Prostate gland (tissue), 2 donors: ENCODE measurements at regions not wholly inside any gene's neighbourhood (a gene's known extent, or its start where the extent isn't known, plus 50 kb on each side); places are given as distances from the start of the nearest gene placed in this dataset.

Experiments
- DNase-seq: peaks from one replicate; pipeline ENCODE4 v3.0.0-alpha.2; 2019; ENCODE audit warnings: low spot score
- H3K27ac ChIP-seq, 2 donors: fragments of 200-600 bp; sonication (generic); 2 replicates each; pipeline ENCODE4 v1.5.1; 2017 to 2019
- H3K27me3 ChIP-seq: fragments of 200-600 bp; sonication (generic); replicated peaks from 2 replicates; pipeline ENCODE4 v1.5.1; 2019; ENCODE audit not compliant: insufficient read depth
- H3K36me3 ChIP-seq, 2 donors: fragments of 200-600 bp; sonication (generic); 1 replicate in 1 of 2; 2 replicates in 1 of 2; pipeline versions ENCODE4 v1.5.1 to v1.8.1; 2017 to 2019
- H3K4me1 ChIP-seq: fragments of 200-600 bp; sonication (generic); replicated peaks from 2 replicates; pipeline ENCODE4 v1.5.1; 2019
- H3K4me3 ChIP-seq, 2 donors: fragments of 200-600 bp; sonication (generic); 2 replicates each; pipeline ENCODE4 v1.5.1; 2017 to 2019
- H3K9me3 ChIP-seq: fragments of 200-600 bp; sonication (generic); 2 replicates; pipeline ENCODE4 v1.5.1; 2017
- CTCF ChIP-seq, 4 experiments: fragments of 200-600 bp in 2 of 4; fragments of 450-650 bp in 2 of 4; sonication (generic) in 2 of 4; IDR thresholded peaks; 1 replicate in 3 of 4; 2 replicates in 1 of 4; pipeline ENCODE4 v1.5.1; 2016 to 2019; ENCODE audit warnings: antibody characterized with exemption in 4 of 4, mild to moderate bottlenecking in 2 of 4, moderate library complexity in 2 of 4
- POLR2A ChIP-seq: fragments of 450-650 bp; IDR thresholded peaks from one replicate; pipeline ENCODE4 v1.6.1; 2016; ENCODE audit warnings: antibody characterized with exemption, mild to moderate bottlenecking
- POLR2AphosphoS5 ChIP-seq: sonication (generic); formaldehyde crosslinking; IDR thresholded peaks from one replicate; pipeline ENCODE4 v1.6.1; 2017; ENCODE audit warnings: antibody characterized with exemption
- WGBS: methylation state at CpG from one replicate; pipeline ENCODE4 v1.1.5; 2018; 5-methylcytosine and 5-hydroxymethylcytosine counted together
- intact Hi-C: fragments of 100-400 bp; cut with DNase I; formaldehyde crosslinking; loops from one replicate; pipeline ENCODE4 v1.14.2; 2022

- intact Hi-C loops: no loop called here
- Histone ChIP-seq H3K36me3 (no peaks in the 10 kb centered on the region), H3K4me3 (no peak overlapping the region), H3K27me3 (no peaks in the 10 kb centered on the region), H3K4me1 (no peaks in the 10 kb centered on the region), H3K9me3 (no peaks in the 10 kb centered on the region), H3K27ac (no peak overlapping the region)
- DNase-seq: no peak
- WGBS: 67% methylated on average over 1 of the region's 1 CpG
- TF ChIP-seq POLR2A (no peak), POLR2AphosphoS5 (no peak), CTCF (IDR thresholded peaks at IDR 0.05) (no peak)
These were observed 534.1 kb upstream of the SGCD start for GRCh38 chr5:155792873-155793272.

DNA sequence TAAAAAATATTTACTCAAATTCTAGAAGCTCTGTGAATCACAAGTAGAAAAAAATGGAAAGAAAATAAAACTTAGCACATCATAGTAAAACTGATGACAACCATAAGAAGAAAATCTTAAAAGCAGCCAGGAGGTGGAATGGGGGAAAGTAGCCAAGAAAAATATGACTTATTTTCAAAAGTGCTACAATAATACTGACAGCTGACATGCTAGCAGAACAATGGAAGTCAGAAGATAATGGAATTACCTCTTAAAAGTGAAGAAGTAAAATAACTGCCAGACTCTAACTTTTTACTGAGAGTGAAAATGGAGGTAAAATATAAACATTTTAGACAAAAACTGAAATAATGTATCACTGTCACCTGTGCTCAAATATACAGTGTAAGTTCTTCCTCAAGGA lies 532.2 kb upstream of the SGCD start:
- no peaks in the 10 kb centered on the region for H3K36me3 ChIP-seq
- intact Hi-C loops: no loop called here
- H3K4me1 ChIP-seq: no peaks in the 10 kb centered on the region
- no peaks in the 10 kb centered on the region for H3K9me3 ChIP-seq
- H3K27ac ChIP-seq: no peak overlapping the region
- no peak for DNase-seq
- H3K27me3 ChIP-seq: no peaks in the 10 kb centered on the region
- no peak overlapping the region for H3K4me3 ChIP-seq
- TF ChIP-seq CTCF (IDR thresholded peaks at IDR 0.05) (no peak), POLR2AphosphoS5 (no peak), POLR2A (no peak)

DNA sequence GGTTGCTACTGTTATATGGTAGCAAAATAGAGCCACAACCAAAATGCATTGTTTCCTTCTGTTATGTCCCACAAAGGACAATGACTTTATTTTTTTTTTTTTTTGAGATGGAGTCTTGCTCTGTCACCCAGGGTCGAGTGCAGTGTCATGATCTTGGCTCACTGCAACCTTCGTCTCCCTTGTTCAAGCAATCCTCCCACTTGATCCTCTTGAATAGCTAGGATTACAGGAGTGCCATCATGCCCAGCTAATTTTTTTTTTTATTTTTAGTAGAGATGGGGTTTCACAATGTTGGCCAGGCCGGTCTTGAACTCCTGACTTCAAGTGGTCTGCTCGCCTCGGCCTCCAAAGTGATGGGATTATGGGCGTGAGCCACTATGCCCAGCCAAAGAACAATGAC lies 527.7 kb upstream of the SGCD start:
- H3K36me3 ChIP-seq: no peaks in the 10 kb centered on the region
- H3K4me3 ChIP-seq: no peak overlapping the region
- no peaks in the 10 kb centered on the region for H3K9me3 ChIP-seq
- H3K4me1 ChIP-seq: no peaks in the 10 kb centered on the region
- no peak for TF ChIP-seq POLR2A
- TF ChIP-seq CTCF (IDR thresholded peaks at IDR 0.05): no peak
- no peak for TF ChIP-seq POLR2AphosphoS5
- no peak overlapping the region for H3K27ac ChIP-seq
- intact Hi-C loops: no loop called here
- H3K27me3 ChIP-seq: no peaks in the 10 kb centered on the region
- WGBS: 86% methylated on average over 6 of the region's 6 CpGs
- no peak for DNase-seq

DNA sequence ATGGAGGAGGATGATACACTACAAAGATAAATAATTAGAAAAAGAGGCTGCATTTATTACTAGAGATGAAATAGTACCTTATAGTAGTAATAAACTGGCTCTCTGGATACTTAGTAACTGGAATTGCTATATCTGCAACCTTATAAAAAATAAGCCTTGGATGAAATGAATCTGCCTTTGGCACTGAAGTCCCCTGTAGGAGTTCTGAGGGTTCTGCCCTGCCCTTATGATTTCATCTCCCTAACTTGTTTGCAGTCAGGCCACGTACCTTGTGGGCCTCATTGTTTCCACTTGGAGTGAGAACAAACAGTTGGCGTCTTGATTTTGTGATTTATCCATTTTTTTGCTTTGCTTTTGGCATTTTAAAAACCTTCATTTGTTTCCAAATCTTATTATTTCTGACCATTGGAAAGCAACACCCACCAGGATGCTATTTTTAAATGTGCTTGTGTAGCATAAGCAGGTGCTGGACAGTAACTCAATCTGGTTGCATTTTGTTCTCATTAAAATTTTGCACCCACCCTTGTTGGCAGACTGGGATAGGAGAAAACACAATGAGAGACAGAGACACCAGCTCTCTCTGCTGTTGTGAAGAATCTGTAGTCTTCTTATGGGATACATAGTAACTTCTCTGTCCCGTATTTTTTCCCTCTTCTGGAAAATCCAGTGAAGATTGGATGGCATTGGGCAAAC lies 518.9 kb upstream of the SGCD start:
- no peak for TF ChIP-seq POLR2AphosphoS5
- TF ChIP-seq POLR2A: no peak
- TF ChIP-seq CTCF (IDR thresholded peaks at IDR 0.05): no peak
- DNase-seq: no peak
- Histone ChIP-seq H3K4me3 (no peak overlapping the region), H3K27ac (no peak overlapping the region), H3K36me3 (no peaks in the 10 kb centered on the region), H3K4me1 (no peaks in the 10 kb centered on the region), H3K9me3 (no peaks in the 10 kb centered on the region), H3K27me3 (no peaks in the 10 kb centered on the region)
- WGBS: 37% methylated on average over 3 of the region's 3 CpGs
- intact Hi-C loops: no loop called here

DNA sequence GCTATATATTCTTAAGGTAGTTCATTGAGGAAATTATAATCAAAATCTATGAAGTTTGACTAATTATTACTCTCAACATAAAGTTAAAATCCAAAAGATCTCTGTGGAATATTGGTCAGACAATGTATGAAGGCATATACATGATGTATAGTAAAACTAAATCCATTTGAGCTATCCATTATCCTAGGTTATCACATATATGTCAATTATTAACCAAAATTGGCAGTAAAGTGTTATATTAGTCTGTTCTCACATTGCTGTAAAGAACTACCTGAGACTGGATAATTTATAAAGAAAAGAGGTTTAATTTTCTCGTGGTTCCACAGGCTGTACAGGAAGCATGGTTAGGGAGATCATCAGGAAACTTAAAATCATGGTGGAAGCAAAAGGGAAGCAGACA lies 511.7 kb upstream of the SGCD start:
- no peaks in the 10 kb centered on the region for H3K4me1 ChIP-seq
- no peaks in the 10 kb centered on the region for H3K36me3 ChIP-seq
- intact Hi-C loops: no loop called here
- TF ChIP-seq POLR2AphosphoS5 (no peak), CTCF (IDR thresholded peaks at IDR 0.05) (no peak), POLR2A (no peak)
- H3K27me3 ChIP-seq: no peaks in the 10 kb centered on the region
- no peak overlapping the region for H3K4me3 ChIP-seq
- H3K9me3 ChIP-seq: no peaks in the 10 kb centered on the region
- DNase-seq: no peak
- no peak overlapping the region for H3K27ac ChIP-seq
- 50% methylated on average over 1 of the region's 1 CpG for WGBS
